Panc1 (cell line): ENCODE measurements at regions not wholly inside any gene's neighbourhood (a gene's known extent, or its start where the extent isn't known, plus 50 kb on each side); places are given as distances from the start of the nearest gene placed in this dataset.

Experiments used
- ATAC-seq: fragments of 200-7000 bp; cut with Tn5 transposase; 2 replicates; pipeline ENCODE4 v1.9.1; 2020; ENCODE audit warnings: mild to moderate bottlenecking, moderate library complexity
- BruUV-seq: library from RNA; stranded (reverse); fragments of 400-500 nt; replicated peaks from 2 replicates; lab custom pipeline; 2021; lab: Mats Ljungman, UMichigan
- CTCF ChIA-PET: fragments of 300-600 bp; sonication (Branson Sonifier 250); formaldehyde crosslinking; loops from one replicate; lab custom pipeline; 2022; ENCODE audit warnings: antibody characterized with exemption; lab: Charles Lee
- POLR2A ChIA-PET: fragments of 300-600 bp; sonication (Branson Sonifier 250); formaldehyde crosslinking; loops from one replicate; lab custom pipeline; 2022; ENCODE audit warnings: antibody characterized with exemption; lab: Charles Lee
- DNase-seq: peaks from one replicate; pipeline ENCODE4 v3.0.0-alpha.2; 2010; ENCODE audit warnings: low read depth, low spot score
- H3K27ac ChIP-seq: 2 replicates; pipeline ENCODE4 v1.5.1; 2011; ENCODE audit warnings: mild to moderate bottlenecking, low read length, inconsistent platforms
- H3K27me3 ChIP-seq: fragments of 200-500 bp; sonication (Bioruptor generic); 2 replicates; pipeline ENCODE4 v1.6.0; 2014; ENCODE audit warnings: low read length, inconsistent platforms; ENCODE audit not compliant: control insufficient read depth, insufficient read depth
- H3K36me3 ChIP-seq: fragments of 200-500 bp; sonication (Bioruptor generic); 2 replicates; pipeline ENCODE4 v1.5.1; 2014; ENCODE audit warnings: inconsistent platforms, mild to moderate bottlenecking, low read length, moderate library complexity; ENCODE audit not compliant: control insufficient read depth, insufficient read depth
- H3K4me1 ChIP-seq: 2 replicates; pipeline ENCODE4 v1.5.1; 2011; ENCODE audit warnings: inconsistent platforms, mild to moderate bottlenecking, low read length, moderate library complexity; ENCODE audit not compliant: control insufficient read depth, insufficient read depth
- H3K4me3 ChIP-seq, 2 experiments: 2 replicates each; pipeline ENCODE4 v1.5.1; 2011 to 2012; ENCODE audit warnings: low read depth in 2 of 2, low read length in 2 of 2, mild to moderate bottlenecking in 2 of 2, inconsistent platforms in 1 of 2, moderate library complexity in 1 of 2
- H3K9me3 ChIP-seq: fragments of 200-500 bp; sonication (Bioruptor generic); 2 replicates; pipeline ENCODE4 v1.5.1; 2014; ENCODE audit warnings: low read depth, mild to moderate bottlenecking, inconsistent platforms, low read length, moderate library complexity; ENCODE audit not compliant: control insufficient read depth, insufficient read depth
- POLR2AphosphoS5 ChIP-seq: IDR thresholded peaks from 2 replicates; pipeline ENCODE4 v1.6.1; 2012; ENCODE audit warnings: mild to moderate bottlenecking, low read depth, low read length, moderate library complexity
- SIN3A ChIP-seq: IDR thresholded peaks from 2 replicates; pipeline ENCODE4 v1.6.1; 2012; ENCODE audit warnings: low read depth, mild to moderate bottlenecking, low read length, moderate library complexity, borderline replicate concordance; ENCODE audit not compliant: insufficient read depth
- TCF7L2 ChIP-seq: IDR thresholded peaks from 2 replicates; pipeline ENCODE4 v1.6.1; 2011; ENCODE audit warnings: mild to moderate bottlenecking, low read depth, low read length, inconsistent platforms
- in situ Hi-C: cut with HindIII; loops from 2 replicates; pipeline ENCODE4 v1.10.0; 2016; ENCODE audit warnings: low sequenced_read_pairs, low pct_unique_long_range_greater_than_20kb
- intact Hi-C: fragments of 100-400 bp; cut with micrococcal nuclease; formaldehyde crosslinking; loops from one replicate; pipeline ENCODE4 v1.10.0; 2022; ENCODE audit not compliant: unreplicated experiment
- TF ChIP-seq, protein P1 (sequence below), 2 experiments: IDR thresholded peaks; 2 replicates each; pipeline ENCODE4 v1.6.1; 2011 to 2012; ENCODE audit warnings: low read depth in 2 of 2, control low read depth in 1 of 2, low read length in 1 of 2, mild to moderate bottlenecking in 1 of 2, moderate library complexity in 1 of 2; ENCODE audit not compliant: insufficient read depth in 1 of 2
- TF ChIP-seq, protein P2 (sequence below): fragments of 450-650 bp; IDR thresholded peaks from 2 replicates; pipeline ENCODE4 v1.5.1; 2017; ENCODE audit warnings: mild to moderate bottlenecking

DNA sequence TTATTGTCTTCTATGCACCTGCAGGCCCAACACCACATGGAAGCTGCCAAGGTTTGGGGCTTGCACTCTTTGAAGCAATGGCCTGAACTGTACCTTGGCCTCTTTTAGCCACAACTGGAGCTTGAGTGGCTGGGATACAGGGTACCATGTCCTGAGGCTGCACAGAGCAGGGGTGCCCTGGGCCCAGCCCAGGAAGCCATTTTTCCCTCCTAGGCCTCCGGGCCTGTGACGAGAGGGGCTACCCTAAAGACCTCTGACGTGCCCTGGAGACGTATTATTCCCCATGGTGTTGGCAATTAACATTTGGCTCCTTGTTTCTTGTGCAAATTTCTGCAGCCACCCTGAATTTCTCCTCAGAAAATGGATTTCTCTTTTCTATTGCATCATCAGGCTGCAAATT, 519.9 kb upstream of the MAGEB18 start:
- H3K27me3 ChIP-seq, result no peaks in the 10 kb centered on the region
- no peaks in the 10 kb centered on the region for H3K36me3 ChIP-seq
- in situ Hi-C loops, result no loop called here
- CTCF ChIA-PET, result no interaction called here
- intact Hi-C loops, result no loop called here
- no peaks in the 10 kb centered on the region for H3K9me3 ChIP-seq
- no peak overlapping the region for H3K4me3 ChIP-seq
- H3K4me1 ChIP-seq, result no peaks in the 10 kb centered on the region
- TF ChIP-seq, protein P1, sequence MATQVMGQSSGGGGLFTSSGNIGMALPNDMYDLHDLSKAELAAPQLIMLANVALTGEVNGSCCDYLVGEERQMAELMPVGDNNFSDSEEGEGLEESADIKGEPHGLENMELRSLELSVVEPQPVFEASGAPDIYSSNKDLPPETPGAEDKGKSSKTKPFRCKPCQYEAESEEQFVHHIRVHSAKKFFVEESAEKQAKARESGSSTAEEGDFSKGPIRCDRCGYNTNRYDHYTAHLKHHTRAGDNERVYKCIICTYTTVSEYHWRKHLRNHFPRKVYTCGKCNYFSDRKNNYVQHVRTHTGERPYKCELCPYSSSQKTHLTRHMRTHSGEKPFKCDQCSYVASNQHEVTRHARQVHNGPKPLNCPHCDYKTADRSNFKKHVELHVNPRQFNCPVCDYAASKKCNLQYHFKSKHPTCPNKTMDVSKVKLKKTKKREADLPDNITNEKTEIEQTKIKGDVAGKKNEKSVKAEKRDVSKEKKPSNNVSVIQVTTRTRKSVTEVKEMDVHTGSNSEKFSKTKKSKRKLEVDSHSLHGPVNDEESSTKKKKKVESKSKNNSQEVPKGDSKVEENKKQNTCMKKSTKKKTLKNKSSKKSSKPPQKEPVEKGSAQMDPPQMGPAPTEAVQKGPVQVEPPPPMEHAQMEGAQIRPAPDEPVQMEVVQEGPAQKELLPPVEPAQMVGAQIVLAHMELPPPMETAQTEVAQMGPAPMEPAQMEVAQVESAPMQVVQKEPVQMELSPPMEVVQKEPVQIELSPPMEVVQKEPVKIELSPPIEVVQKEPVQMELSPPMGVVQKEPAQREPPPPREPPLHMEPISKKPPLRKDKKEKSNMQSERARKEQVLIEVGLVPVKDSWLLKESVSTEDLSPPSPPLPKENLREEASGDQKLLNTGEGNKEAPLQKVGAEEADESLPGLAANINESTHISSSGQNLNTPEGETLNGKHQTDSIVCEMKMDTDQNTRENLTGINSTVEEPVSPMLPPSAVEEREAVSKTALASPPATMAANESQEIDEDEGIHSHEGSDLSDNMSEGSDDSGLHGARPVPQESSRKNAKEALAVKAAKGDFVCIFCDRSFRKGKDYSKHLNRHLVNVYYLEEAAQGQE (IDR thresholded peaks at IDR 0.05; ENCODE audit: insufficient read depth in 1 of 2, low read depth in 2 of 2, low read length in 1 of 2), result no peak
- no peak for TF ChIP-seq TCF7L2
- no peak for TF ChIP-seq POLR2AphosphoS5
- TF ChIP-seq, protein P2, sequence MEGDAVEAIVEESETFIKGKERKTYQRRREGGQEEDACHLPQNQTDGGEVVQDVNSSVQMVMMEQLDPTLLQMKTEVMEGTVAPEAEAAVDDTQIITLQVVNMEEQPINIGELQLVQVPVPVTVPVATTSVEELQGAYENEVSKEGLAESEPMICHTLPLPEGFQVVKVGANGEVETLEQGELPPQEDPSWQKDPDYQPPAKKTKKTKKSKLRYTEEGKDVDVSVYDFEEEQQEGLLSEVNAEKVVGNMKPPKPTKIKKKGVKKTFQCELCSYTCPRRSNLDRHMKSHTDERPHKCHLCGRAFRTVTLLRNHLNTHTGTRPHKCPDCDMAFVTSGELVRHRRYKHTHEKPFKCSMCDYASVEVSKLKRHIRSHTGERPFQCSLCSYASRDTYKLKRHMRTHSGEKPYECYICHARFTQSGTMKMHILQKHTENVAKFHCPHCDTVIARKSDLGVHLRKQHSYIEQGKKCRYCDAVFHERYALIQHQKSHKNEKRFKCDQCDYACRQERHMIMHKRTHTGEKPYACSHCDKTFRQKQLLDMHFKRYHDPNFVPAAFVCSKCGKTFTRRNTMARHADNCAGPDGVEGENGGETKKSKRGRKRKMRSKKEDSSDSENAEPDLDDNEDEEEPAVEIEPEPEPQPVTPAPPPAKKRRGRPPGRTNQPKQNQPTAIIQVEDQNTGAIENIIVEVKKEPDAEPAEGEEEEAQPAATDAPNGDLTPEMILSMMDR, result no peak
- no peak for TF ChIP-seq SIN3A
- H3K27ac ChIP-seq, result no peak overlapping the region
- DNase-seq (no peak), ATAC-seq (no peak)
- no TSS peak for BruUV-seq
- POLR2A ChIA-PET, result no interaction called here

DNA sequence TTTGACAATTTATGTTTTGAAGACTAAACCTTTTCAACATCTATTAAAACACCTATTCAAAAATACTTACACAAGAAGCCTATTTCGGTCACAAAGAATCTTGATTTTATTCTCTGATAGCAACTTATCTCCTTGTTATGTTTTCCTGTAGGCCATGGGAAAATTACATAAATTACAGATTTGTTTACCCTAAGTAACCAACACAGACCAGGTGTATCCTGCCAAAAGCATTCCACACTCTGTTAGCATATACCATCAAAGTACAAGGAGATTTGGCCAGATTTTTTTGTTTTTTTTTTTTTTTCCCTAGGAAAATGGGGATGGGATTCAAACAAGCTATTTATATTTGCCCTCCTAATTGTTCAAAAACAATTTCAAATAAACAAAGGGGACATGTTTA, 497.9 kb upstream of the MAGEB18 start:
- Histone ChIP-seq H3K4me3 (no peak overlapping the region), H3K36me3 (no peaks in the 10 kb centered on the region), H3K27ac (no peak overlapping the region), H3K27me3 (no peaks in the 10 kb centered on the region), H3K9me3 (no peaks in the 10 kb centered on the region), H3K4me1 (no peaks in the 10 kb centered on the region)
- TF ChIP-seq POLR2AphosphoS5 (no peak), TCF7L2 (no peak), SIN3A (no peak)
- TF ChIP-seq, protein P2, result no peak
- TF ChIP-seq, protein P1 (IDR thresholded peaks at IDR 0.05; ENCODE audit: insufficient read depth in 1 of 2, low read depth in 2 of 2, low read length in 1 of 2), result no peak
- ChIA-PET POLR2A (interaction anchor here (0.6 kb wide), 1 partner anchor 115 kb away, joined by 7 read pairs; no protein-coding TSS in a partner anchor), CTCF (no interaction called here)
- ATAC-seq (no peak), DNase-seq (no peak)
- in situ Hi-C loops, result no loop called here
- intact Hi-C loops, result no loop called here
- BruUV-seq, result no TSS peak
